ENCODE measurements at regions not wholly inside any gene's neighbourhood (a gene's known extent, or its start where the extent isn't known, plus 50 kb on each side); places are given as distances from the start of the nearest gene placed in this dataset.

DNA sequence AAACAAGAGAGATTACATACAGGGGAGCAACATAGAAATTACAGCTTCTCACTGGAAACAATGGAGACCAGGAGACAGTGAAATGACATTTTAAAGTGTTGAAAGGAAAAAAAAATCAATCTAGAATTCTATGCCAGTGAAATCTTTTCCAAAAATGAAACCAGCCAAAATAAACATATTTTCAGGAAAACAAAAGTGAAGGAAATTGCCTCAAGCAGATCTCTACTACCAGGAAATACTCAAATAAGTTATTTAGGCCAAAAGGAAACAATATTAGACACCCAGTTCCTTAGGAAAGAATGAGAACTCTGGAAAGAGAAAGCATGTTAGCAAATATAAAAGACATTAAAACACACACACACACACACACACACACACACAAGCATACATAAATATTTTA, 339.9 kb upstream of the NCKAP5 start:
- in situ Hi-C loops (cut with HindIII; ENCODE audit: low pct_unique_long_range_greater_than_20kb, low sequenced_read_pairs), result no loop called here
- no peak for DNase-seq (ENCODE audit: low read depth, low spot score)

DNA sequence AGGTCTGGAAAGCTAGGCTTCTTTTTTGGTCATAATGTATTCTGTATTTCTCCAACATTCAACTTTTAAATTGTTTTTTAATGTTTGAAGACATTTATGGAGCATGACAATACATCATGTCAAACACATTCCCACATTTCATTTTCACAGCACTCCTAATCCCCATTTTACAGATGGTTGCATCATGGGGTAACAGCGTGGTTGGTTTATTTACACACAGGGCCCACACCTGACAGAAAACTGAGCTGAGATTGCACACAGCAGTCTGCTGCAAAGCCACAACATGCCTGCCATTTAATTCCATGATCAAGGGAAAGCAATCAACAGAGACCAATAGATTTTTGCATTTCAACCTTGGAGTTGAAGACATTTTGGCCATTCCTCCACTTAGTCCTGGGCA, 335.7 kb upstream of the MGAT5 start:
- in situ Hi-C loops (cut with HindIII; ENCODE audit: low pct_unique_long_range_greater_than_20kb, low sequenced_read_pairs), result no loop called here
- no peak for DNase-seq (ENCODE audit: low read depth, low spot score)

DNA sequence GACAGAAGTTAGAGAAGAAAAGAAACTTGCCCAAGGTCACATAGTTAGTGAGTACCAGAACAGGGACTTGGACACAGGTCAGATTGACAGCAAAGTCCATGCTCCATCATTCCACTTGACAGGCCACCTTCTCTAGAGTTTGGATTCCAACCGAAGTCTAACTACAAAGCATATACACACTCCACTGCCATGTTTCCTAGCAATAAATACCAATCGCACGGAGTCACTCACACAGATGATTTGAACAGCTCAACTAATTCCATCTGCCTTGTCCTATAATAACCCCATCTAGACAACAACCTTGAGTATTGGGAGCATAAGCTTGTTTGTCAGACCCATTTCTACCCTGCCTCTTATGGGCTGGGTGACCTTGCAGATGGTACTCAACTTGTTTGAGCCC, 334.6 kb upstream of the MGAT5 start:
- in situ Hi-C loops (cut with HindIII; ENCODE audit: low pct_unique_long_range_greater_than_20kb, low sequenced_read_pairs), result no loop called here
- DNase-seq (ENCODE audit: low read depth, low spot score), result no peak

DNA sequence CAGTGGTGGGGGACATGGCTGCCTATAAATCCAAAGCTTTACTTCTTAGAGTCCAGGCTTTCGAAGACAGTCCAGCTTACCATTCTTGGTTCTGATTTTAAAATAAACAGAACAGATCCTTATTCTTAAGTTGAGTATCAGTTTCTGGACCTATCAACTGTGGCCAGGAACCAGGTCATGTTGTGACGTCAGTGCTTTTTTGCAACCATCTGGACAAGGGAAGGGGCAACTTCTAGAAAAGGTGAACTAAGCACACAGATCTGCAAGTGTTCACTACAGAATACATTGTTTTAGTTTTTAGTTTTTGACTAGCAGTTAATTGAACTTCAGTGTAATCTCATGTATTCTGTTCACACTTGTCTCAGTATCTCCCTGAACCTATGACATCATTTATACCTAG, 326.0 kb upstream of the MGAT5 start:
- in situ Hi-C loops (cut with HindIII; ENCODE audit: low pct_unique_long_range_greater_than_20kb, low sequenced_read_pairs), result no loop called here
- no peak for DNase-seq (ENCODE audit: low read depth, low spot score)

DNA sequence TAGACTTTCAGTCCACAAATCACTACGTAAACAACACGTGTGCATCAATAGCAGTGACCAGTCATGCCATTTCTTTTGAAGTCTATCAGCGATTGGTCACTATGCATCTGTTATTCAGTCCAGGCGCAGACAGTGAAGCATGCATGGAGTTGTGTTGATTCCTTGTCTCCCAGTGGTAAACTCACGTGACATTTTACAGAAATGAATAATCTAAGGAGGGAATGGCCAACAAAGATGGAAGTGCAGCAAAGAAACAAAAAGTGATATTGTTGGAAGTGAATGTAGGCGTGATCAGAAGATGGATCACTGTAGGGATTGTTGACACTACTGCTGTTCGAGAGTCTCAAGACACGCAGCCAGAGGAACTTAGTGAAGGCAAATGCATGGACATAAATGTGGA, 317.8 kb upstream of the MGAT5 start:
- in situ Hi-C loops (cut with HindIII; ENCODE audit: low pct_unique_long_range_greater_than_20kb, low sequenced_read_pairs), result no loop called here
- DNase-seq (ENCODE audit: low read depth, low spot score), result peak; percentile 93

DNA sequence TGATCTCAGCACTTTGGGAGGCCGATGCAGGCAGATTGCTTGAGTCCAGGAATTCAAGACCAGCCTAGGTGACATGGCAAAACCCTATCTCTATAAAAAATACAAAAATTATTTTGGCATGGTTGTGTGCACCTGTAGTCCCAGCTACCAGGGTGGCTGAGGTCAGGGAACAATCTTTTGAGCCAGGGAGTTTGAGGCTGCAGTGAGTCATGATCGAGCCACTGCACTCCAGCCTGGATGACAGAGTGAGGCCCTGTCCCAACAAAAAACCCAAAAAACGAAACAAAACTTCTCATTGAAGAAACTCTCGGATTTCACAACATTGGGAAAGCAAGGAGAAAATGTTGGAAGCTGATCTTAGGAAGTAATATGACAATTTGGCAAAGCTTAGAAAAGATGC, 317.3 kb upstream of the MGAT5 start:
- DNase-seq (ENCODE audit: low read depth, low spot score), result peak; percentile 56

DNA sequence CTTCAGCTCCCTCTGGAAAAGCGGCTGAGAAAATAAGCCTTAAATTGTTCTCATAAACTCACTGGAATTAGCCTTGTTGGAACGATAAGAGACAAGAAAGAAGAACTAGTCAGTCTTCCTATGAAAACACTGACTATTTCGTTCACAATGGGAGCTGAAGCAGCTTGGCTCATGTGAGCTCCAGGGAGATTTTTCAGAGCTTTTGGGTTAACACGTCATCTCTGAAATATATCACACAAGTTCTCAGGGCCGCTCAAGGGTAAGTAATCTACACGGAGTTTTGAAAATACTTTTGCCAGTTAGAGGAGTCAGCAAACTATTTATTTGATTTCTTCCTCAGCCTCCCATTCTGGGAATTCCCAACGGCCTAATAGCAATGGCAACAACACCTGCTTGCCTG, 316.2 kb upstream of the MGAT5 start:
- in situ Hi-C loops (cut with HindIII; ENCODE audit: low pct_unique_long_range_greater_than_20kb, low sequenced_read_pairs), result no loop called here
- no peak for DNase-seq (ENCODE audit: low read depth, low spot score)

More for the DNA sequence above, 317.3 kb upstream of the MGAT5 start:
- in situ Hi-C loops (cut with HindIII; ENCODE audit: low pct_unique_long_range_greater_than_20kb, low sequenced_read_pairs), result no loop called here

DNA sequence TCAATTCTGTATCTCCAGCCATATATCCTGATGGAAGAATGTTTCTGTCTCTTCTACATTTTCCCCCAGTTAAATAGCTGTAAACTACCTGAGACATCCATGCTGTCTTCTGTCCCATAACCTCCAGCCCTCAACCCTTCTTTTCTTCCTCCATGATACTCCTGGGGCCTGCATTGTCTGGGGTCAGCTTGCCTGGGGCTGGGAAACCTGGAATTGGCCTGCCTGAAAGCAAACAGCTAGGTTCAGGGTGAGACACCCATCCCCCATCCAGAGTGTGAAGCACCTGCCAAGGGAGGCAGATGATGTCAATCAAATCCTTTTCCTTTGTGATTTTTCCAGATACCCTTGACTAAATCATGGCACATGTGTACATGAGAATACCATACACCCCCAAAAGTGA, 313.7 kb upstream of the MGAT5 start:
- in situ Hi-C loops (cut with HindIII; ENCODE audit: low pct_unique_long_range_greater_than_20kb, low sequenced_read_pairs), result no loop called here
- no peak for DNase-seq (ENCODE audit: low read depth, low spot score)

DNA sequence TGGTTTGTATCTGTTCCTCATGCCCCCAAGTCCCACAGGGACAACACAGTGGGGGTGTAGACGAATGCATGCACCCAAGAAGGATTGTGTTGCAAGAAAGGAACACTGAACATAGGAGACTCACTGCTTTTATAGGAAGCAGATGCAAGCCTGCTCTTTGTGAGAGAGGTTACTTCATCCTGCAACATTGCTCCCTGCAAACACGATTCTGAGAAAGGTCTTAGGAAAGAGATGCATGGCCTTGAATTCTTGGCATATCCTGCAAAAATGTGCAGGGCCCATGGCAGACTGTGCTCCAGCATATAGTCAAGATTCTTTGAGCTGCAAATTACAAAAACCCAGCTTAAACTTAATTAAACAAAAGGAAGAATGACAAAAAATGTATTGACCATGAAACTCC, 312.2 kb upstream of the MGAT5 start:
- in situ Hi-C loops (cut with HindIII; ENCODE audit: low pct_unique_long_range_greater_than_20kb, low sequenced_read_pairs), result no loop called here
- no peak for DNase-seq (ENCODE audit: low read depth, low spot score)

DNA sequence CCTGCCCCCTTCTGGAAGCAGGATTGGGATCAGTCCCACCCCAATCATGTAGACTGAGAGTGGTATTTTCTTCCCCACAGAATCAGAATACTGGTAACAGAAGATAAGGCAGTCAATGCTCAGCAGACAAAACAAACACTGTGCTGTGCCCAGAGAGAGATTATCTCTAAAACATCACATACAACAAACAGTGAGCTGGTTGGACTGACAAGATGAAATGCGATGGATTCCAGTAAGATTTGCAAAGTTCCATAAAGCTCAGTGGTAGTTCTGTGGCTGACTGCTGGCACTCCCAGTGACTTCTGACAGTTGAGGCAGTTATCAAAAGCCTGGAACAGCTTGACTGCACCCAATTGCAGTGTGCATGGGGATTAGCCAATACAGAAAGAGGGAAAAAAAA, 311.5 kb upstream of the MGAT5 start:
- in situ Hi-C loops (cut with HindIII; ENCODE audit: low pct_unique_long_range_greater_than_20kb, low sequenced_read_pairs), result no loop called here
- DNase-seq (ENCODE audit: low read depth, low spot score), result no peak

DNA sequence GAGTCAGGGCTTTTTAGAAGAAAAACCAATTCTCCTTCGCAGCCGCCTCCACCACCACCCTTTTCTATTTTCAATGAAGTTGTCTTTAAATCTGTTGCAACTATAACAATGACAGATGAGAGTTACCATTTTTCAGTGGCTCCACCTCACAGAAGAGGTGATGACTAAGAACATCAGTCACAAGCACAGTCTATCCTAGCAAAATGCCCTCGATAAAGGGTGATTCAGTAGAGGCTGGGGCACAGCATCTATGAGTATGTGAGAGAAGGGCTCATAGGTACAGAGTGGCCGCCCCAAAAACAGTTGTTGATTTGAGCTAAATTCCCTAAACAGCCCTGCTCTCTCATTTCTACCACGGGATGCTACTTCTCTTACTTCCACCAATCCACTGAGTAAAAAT, 310.8 kb upstream of the MGAT5 start:
- in situ Hi-C loops (cut with HindIII; ENCODE audit: low pct_unique_long_range_greater_than_20kb, low sequenced_read_pairs), result no loop called here
- no peak for DNase-seq (ENCODE audit: low read depth, low spot score)

DNA sequence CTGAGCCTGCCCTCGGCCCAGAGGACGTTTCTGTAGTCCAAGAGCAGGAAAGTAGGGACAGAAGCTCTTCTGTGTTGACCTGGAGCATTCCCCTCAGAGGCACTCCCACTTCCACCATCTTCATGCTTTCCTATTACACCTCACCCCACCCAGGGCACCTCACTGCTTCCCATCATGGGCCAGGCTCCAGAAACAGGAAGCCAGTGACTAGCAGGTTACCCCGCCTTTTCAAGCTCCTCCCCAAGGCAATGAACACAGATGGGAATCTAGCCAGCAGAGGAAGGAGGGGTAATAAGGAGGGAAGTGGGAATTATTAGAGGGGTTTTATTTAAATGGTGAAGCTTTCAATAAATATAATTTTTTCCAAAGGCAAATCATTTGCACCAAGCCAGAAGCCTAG, 308.8 kb upstream of the MGAT5 start:
- in situ Hi-C loops (cut with HindIII; ENCODE audit: low pct_unique_long_range_greater_than_20kb, low sequenced_read_pairs), result no loop called here
- DNase-seq (ENCODE audit: low read depth, low spot score), result no peak

DNA sequence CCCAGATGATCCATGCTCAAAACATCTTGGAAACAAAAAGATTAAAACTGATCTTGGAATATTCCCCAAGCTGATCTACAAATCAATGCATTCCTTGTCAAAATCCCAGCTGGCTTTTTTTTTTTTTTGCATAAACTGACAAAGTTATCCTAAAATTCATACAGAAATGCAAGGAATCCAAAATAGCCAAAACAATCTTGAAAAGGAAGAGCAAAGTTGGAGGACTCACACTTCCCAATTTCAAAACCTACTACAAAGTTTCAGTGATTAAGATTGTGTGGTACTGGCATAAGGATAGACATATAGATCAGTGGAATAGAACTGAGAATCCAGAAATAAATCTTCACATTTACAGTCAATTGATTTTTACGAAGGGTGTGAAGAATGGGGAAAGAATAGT, 306.8 kb upstream of the MGAT5 start:
- no peak for DNase-seq (ENCODE audit: low read depth, low spot score)
- in situ Hi-C loops (cut with HindIII; ENCODE audit: low pct_unique_long_range_greater_than_20kb, low sequenced_read_pairs), result no loop called here

DNA sequence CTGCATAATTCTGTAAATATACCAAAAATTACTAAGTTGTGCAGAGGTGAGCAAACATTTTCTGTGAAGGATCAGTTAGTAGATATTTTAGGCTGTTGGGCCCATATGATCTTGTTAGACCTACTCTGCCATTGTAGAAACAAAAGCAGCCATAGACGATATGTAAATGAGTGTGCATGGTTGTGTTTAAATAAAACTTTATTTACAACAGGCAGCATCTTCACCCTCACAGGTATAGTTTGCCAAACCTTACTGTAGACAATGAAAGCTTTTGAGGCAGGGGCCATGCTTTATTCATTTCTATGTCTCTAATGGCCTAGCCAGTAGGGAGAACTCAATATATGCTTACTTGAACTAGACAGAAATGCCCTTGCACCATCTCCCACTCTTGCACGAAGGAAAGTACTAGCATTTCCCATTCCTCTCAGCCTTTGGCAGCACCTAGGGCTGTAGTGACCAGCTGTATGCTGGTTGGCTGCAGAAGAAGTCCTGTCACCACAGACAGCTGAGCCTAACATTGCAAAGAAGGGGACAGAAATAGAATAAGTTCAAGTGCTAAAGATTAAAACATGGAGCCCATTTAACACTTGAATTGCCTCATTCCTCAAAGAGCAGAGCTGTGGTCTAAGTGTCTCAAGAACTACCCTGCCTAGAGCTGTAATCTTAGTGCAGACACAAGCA, 305.1 kb upstream of the MGAT5 start:
- DNase-seq (ENCODE audit: low read depth, low spot score), result no peak
- in situ Hi-C loops (cut with HindIII; ENCODE audit: low pct_unique_long_range_greater_than_20kb, low sequenced_read_pairs), result no loop called here

DNA sequence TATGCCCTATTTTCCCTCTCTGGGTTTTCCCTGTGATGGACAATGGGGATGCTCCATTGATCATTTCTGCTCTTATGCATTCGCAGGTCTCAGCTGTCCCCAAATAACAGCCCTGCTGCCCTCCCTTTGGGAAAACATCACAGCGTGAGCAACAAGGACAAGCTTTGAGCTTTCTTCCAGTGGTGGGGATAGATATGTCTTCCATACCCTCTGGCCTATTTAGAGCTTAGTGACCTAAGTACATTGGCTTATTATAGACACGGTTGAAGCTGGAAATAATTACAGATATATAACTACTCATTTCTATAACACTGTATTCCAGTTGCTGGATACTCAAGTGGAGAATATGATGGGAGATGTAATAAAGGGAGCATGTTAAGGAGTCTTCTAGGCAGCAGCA, 304.3 kb upstream of the MGAT5 start:
- in situ Hi-C loops (cut with HindIII; ENCODE audit: low pct_unique_long_range_greater_than_20kb, low sequenced_read_pairs), result no loop called here
- no peak for DNase-seq (ENCODE audit: low read depth, low spot score)

DNA sequence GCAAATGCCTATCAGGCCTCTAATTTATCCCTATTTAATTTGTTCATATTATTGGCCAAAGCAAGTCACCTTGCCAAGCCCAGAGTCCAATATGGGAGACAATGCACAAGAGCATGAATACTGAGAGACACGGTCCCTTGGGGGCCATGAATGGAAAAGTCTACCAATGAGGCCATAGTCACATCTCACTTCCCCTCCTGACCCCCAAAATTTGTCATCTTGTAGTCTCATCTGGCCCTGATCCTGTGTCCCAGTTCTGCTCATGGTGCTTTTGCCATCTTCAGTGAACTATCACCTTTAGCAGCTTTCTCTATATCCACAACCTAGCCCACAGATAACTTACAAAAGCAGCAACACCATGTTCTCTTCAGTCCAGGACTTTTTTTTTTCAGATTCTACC, 302.7 kb upstream of the MGAT5 start:
- in situ Hi-C loops (cut with HindIII; ENCODE audit: low pct_unique_long_range_greater_than_20kb, low sequenced_read_pairs), result no loop called here
- DNase-seq (ENCODE audit: low read depth, low spot score), result no peak

DNA sequence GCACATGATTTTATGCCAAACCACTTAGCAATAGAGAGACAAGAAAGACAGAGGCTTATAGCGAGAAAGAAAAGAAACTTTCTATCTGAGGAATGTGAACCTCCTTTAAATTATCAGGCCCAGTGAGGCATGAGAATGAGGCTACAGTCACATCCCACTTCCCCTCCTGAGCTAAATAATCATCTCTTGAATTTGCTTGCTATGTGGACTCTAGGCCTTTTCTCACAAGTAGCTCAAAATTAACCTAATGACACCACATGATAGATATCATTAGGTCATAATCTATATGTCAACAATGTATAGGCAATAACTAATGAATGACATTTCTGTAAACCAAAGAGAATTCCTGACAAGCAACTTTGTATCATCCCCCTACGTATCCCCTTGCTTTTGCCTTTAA, 301.5 kb upstream of the MGAT5 start:
- DNase-seq (ENCODE audit: low read depth, low spot score), result no peak
- in situ Hi-C loops (cut with HindIII; ENCODE audit: low pct_unique_long_range_greater_than_20kb, low sequenced_read_pairs), result no loop called here

DNA sequence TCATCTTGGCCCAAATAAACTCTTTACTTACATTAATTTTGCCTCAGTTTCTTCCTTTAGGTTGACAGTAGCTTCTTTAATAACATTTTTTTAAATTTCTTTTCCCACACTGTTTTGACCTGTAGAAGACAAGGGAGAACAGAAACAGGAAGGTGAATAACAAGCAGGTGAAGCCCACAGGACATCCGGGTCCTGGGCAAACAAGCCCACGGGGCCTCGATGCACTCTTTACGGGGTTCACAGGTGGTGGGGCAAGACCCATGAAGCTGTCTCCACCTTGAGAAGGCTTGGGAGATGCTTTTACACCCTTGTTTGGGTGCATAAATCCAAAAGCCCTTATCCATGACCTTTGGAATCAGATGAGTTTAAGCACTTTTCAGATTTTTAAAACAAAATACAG, 301.0 kb upstream of the MGAT5 start:
- DNase-seq (ENCODE audit: low read depth, low spot score), result no peak
- in situ Hi-C loops (cut with HindIII; ENCODE audit: low pct_unique_long_range_greater_than_20kb, low sequenced_read_pairs), result no loop called here

DNA sequence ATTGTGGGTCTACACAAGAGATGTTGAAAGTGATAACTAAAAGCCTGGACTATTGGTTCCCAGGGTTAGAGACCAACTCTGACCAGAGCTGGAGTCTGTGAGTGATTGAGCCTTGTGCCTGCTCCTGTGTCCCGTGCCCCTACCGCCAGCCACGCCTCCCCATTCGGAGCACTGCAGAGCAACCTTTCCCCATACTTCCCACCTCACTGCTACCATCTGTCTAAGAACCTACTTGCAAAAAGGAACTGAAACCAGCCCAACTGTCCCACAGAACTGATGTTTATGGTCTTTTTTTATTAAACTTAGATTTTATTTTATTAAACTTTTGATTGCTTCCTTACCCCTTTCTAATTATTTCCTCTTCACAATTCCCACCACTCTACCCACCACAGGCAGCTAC, 300.3 kb upstream of the MGAT5 start:
- no peak for DNase-seq (ENCODE audit: low read depth, low spot score)
- in situ Hi-C loops (cut with HindIII; ENCODE audit: low pct_unique_long_range_greater_than_20kb, low sequenced_read_pairs), result no loop called here

DNA sequence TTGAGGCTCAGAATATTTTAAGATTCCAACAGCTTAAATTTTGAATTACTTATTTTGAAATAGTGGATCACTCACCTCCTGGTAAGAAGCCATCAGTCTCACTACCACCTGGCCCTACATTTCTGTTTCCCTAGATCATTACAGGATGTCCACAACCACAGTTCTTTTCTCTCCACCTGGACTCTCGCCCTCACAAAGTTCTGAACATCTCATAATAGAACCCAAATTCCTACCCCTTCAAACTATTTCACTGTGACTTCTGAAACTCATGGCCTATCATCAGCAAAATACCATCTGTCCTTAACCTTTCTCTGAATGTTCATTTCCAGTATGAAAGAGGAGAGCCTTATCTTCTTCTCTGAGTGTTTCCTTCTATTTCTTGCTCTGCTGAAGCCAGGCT, 299.2 kb upstream of the MGAT5 start:
- in situ Hi-C loops (cut with HindIII; ENCODE audit: low pct_unique_long_range_greater_than_20kb, low sequenced_read_pairs), result no loop called here
- no peak for DNase-seq (ENCODE audit: low read depth, low spot score)

Data from SK-MEL-5 (cell line).